ENCODE measurements at regions not wholly inside any gene's neighbourhood (a gene's known extent, or its start where the extent isn't known, plus 50 kb on each side); places are given as distances from the start of the nearest gene placed in this dataset.

DNA sequence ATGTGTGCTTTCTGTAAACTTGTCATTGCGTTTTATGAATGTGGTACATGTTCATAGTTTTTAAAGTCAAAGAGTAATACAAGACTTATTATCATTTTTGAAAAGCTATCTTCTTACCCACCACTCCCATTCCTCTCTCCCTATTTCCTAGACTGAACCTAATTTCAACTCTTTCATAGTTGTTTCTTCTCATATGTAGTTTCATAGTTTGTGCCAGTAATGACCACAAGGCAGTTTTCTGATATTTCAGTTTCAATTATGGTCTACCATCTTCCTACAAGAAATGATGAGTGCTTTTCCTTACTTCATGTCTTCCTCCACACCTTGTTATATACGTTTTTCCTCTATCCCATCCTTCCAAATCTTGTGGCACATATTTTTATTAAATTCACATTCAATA, 445.0 kb upstream of the GOLIM4 start:
- no peak for DNase-seq (ENCODE audit: extremely low read depth, low read depth, low spot score)

GRCh38 chr3:168539909-168540308, 444.2 kb upstream of the GOLIM4 start:
- no peak for DNase-seq (ENCODE audit: extremely low read depth, low read depth, low spot score)

DNA sequence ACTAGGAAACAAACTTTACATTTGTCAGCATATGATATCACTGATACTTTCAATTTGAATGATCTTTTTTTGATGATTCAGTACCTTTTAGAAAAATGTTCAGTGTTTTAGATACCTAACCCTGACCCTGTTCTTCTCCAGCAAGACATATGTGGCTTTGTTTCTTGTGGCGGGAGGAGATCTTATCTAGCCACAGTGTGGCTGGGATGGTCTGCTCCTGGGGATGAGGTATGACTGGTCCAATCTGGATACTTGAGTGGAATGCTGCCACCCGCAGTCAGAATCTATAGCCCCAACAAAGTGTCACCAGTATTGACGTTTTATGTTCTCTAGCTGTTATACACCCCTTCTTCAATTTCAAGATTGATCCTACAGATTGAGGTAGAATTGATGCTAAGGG, 439.0 kb upstream of the GOLIM4 start:
- no peak for DNase-seq (ENCODE audit: extremely low read depth, low read depth, low spot score)

GRCh38 chr3:168533600-168533999, 437.9 kb upstream of the GOLIM4 start:
- no peak for DNase-seq (ENCODE audit: extremely low read depth, low read depth, low spot score)

- DNase-seq (ENCODE audit: extremely low read depth, low read depth, low spot score) = no peak
These were observed 436.4 kb upstream of the GOLIM4 start for GRCh38 chr3:168532135-168532534.

GRCh38 chr3:168531116-168531515, 435.4 kb upstream of the GOLIM4 start:
- no peak for DNase-seq (ENCODE audit: extremely low read depth, low read depth, low spot score)

DNA sequence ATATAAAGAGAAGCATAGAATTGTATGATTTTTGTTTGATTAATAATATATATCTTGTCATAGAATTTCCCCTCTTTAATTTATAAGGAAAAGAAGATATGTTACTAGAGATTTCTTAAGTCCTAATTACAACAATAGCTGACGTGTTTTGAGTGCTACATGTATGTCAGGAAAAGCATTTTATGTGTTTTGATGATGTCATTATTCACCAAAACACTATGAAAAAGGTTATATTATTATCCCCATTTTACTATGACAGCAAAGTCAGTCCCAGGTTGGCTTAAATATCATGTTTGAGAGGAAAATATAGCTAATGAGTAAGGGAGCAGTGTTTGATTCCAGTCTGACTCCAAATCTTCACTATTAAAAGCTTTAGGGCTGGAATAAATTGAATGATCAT, 428.4 kb upstream of the GOLIM4 start:
- DNase-seq (ENCODE audit: extremely low read depth, low read depth, low spot score) = no peak

DNA sequence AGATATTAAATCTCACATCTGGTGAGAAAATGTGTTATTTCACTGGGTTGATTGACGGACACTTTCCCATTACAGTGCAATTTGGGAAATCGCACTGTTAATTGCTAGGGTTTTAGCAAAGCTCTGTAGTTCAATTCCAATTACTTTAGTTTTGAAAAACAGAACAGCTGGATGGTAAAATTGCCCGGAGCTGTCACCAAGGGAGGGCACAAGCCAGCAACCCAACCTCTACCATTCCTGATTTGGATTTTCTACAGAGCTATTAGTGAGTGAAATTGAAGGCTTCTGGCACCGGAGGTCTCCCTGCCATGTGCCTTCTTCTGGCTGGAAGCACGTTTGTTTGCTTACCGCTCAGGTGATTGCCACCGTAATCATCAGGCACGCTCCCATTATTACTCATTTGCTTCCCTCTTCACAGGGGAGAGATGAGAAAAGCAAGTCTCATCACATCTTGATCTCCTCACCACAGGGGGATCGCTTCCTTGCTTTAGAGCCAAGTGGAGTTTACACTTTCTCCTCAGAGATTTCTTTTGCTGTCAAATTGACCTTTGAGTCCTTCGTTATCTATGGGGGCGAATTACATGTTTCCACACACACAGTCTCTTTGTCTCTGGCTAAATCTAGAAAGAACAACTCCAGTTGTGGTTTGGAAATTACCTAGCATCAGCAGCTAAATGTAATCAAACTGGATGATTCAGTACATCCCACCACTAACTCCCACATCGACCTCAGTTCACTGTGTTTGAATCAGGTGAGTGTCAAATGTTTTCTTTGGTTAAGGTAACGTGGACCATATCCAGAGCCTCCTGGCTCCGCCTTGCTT, 421.7 kb upstream of the GOLIM4 start:
- no peak for DNase-seq (ENCODE audit: extremely low read depth, low read depth, low spot score)

DNA sequence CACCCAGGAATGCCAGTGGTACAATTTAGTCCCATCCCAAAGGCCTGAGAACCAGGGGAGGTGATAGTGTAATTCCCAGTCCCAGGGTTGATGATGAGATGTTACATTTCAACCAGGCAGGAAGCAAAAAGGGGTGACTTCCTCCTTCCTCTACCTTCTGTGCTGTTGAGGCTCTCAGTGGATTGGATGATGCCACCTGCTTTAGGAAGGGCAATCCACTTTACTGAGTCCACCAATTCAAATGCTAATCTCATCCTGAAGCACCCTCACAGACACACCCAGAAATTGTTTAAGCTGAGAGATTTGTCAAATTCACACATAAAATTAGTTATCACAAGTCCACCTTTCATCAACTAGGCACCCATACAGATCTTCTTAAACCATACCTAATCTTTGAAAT, 418.5 kb upstream of the GOLIM4 start:
- DNase-seq (ENCODE audit: extremely low read depth, low read depth, low spot score) = no peak

- DNase-seq (ENCODE audit: extremely low read depth, low read depth, low spot score) = no peak
These were observed 417.1 kb upstream of the GOLIM4 start for GRCh38 chr3:168512802-168513201.

DNA sequence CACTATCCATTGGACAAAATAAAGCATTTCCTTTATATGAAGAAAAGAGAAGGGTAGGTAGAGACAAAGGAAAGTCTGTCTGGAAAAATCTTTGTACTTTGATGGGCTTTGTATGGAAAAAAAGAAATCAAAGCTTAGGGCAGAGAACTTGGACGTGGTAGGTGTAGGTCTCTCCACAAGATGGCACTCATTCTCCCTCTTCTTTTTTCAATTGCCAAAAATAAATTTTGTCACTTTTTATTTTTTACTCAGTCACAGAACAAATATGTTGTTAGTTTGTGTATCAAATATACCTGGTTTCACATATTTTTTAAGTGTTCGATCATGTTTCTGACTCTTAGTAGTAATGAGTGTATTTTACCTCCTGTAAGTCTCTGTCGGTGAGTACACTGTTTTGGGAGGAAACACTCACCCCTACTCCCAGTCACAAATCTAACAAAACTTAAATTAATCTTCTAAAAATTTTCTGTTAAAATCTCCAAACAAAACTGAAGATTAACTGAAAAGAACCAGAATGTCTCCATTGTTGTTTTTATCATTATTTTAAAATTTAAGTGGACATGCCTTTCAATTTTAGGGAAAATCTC, 415.8 kb upstream of the GOLIM4 start:
- no peak for DNase-seq (ENCODE audit: extremely low read depth, low read depth, low spot score)

- no peak for DNase-seq (ENCODE audit: extremely low read depth, low read depth, low spot score)
These were observed 410.9 kb upstream of the GOLIM4 start for GRCh38 chr3:168506589-168506988.

GRCh38 chr3:168501570-168501969, 405.8 kb upstream of the GOLIM4 start:
- no peak for DNase-seq (ENCODE audit: extremely low read depth, low read depth, low spot score)

DNA sequence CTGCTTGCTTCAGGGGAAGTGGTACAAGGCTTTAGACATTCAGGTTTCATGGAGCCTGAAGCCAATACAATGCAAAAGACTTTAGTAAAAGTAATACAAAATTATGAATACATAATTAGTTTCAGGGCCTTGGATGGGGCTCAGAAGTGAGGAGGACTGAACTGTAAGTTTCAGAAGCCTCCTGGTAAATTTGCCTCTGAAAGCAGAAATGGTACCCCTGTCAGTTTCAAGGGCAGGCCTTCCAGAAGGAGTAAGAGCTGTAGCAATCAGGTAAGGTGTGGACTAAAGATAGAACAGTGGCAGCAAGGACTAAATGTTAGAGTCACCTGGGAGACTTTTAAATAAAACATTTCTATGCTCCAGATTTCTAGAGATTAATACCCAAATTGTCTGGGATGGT, 402.5 kb upstream of the GOLIM4 start:
- DNase-seq (ENCODE audit: extremely low read depth, low read depth, low spot score) = no peak

DNA sequence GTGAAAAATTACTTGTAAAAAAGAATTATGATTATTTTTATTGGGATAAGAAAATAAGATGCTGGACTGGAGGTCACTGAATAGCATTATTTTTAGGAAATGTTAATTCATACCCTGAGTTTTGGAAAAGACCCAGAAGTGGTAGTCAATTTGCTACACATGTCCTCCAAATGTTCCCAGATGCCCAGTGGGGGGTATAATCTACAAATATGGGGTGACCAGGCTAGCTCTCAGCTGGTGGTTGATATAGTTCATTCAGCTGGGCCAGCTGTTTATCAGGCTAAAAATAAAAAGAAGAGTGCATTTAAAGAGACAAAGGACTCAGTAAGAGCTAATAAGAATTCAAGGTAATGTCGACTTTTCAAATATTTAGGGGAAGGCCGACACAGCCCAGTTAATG, 402.0 kb upstream of the GOLIM4 start:
- DNase-seq (ENCODE audit: extremely low read depth, low read depth, low spot score) = no peak

- DNase-seq (ENCODE audit: extremely low read depth, low read depth, low spot score) = no peak
These were observed 401.5 kb upstream of the GOLIM4 start for GRCh38 chr3:168497183-168497582.

DNA sequence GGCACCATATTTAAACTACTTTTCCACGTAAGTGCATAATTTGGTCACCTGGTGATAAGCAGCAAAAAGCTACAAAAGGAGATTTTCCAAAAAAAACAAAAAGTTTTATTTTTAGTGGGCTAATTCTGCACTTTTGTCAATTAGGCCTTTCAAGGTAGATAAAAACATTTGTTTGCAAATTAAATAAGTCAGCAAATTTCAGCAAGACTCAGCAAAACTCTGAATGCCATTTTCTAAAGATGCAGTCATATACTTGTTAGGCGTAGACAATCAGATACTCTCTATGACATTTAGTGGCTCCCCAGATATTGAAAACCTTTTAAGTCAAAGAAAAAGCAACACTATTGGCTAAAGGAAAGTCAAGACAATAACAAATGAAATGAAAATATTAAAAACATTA, 400.2 kb upstream of the GOLIM4 start:
- DNase-seq (ENCODE audit: extremely low read depth, low read depth, low spot score) = no peak

GRCh38 chr3:168495270-168495669, 399.5 kb upstream of the GOLIM4 start:
- no peak for DNase-seq (ENCODE audit: extremely low read depth, low read depth, low spot score)

DNA sequence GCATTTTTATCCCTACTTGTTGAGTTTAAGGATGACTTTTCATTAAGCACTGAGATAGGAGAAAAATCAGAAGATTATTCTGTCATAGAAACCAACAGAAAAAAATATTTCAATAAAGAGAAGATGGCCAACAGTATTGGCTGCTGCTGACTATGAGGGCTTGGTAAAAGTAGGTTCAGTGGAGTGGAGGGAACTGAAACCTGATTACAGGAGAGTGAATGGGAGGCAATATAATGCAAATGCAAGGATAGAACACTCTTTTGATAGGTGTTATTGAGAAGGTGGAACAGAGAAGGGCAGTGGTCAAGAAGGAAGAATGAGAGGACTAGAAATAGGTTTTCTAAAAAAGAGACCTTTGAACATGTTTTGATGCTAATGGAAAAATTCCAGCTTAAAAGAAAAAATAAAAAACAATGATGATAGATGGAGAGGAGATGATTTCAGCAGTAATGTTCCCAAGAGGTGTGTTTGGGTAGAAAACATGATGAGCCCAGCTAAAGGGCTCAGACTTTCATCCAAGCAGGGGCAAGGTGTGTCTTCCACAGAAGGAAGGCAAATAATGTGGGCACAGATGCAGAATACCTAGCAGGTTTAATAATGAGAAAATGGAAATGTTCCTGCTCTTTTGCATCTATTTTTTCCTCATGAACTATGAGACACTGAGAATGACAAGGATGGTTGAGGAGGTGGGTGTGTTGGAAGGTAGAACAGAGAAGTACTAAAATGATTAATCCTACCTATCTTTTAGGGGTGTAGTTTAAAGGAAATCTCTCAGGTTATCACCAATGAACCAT, 397.9 kb upstream of the GOLIM4 start:
- DNase-seq (ENCODE audit: extremely low read depth, low read depth, low spot score) = no peak

- DNase-seq (ENCODE audit: extremely low read depth, low read depth, low spot score) = no peak
These were observed 395.3 kb upstream of the GOLIM4 start for GRCh38 chr3:168490981-168491380.

DNA sequence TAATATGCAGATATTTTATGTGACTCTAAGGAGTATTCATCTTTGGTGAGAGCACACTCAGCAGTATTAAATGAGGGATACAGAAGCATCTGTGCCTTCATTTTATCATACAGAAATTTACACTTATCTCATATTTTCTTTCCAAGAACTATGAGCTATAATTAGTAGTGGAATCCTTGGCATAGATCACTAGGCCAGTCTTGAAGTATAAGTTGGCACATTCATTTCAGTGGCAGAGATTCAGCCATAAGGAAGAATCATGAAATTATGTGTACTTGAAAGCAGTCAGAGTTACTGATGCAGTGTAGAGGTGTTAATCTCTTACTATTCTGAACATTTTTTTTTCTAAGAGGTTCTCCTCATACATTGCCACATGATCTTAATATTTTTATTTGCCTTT, 393.6 kb upstream of the GOLIM4 start:
- DNase-seq (ENCODE audit: extremely low read depth, low read depth, low spot score) = no peak

GRCh38 chr3:168485936-168486335, 390.2 kb upstream of the GOLIM4 start:
- DNase-seq (ENCODE audit: extremely low read depth, low read depth, low spot score) = no peak
